HCT116 (cell line): ENCODE measurements at regions not wholly inside any gene's neighbourhood (a gene's known extent, or its start where the extent isn't known, plus 50 kb on each side); places are given as distances from the start of the nearest gene placed in this dataset.

Experiments used
- CEBPB ChIP-seq: IDR thresholded peaks from 2 replicates; pipeline ENCODE4 v1.6.1; 2012; ENCODE audit warnings: low read depth
- EZH2 ChIP-seq: fragments of 200-600 bp; sonication (generic); IDR thresholded peaks from 2 replicates; pipeline ENCODE4 v1.6.1; 2017; ENCODE audit warnings: antibody characterized with exemption, mixed run types
- JUND ChIP-seq: IDR thresholded peaks from 2 replicates; pipeline ENCODE4 v1.6.1; 2012
- POLR2A ChIP-seq: IDR thresholded peaks from 2 replicates; pipeline ENCODE4 v1.7.0; 2011; ENCODE audit warnings: borderline replicate concordance; ENCODE audit not compliant: insufficient read depth, insufficient read length; ENCODE audit errors: extremely low read depth
- SIN3A ChIP-seq: IDR thresholded peaks from 2 replicates; pipeline ENCODE4 v1.6.1; 2012; ENCODE audit warnings: low read depth
- ZFX ChIP-seq: fragments of 450-650 bp; IDR thresholded peaks from 2 replicates; pipeline ENCODE4 v1.6.1; 2017
- TF ChIP-seq, protein P1 (sequence below), 3 experiments: fragments of 200-600 bp in 1 of 3; sonication (generic) in 1 of 3; IDR thresholded peaks in 2 of 3; conservative IDR thresholded peaks in 1 of 3; 2 replicates each; pipeline ENCODE4 v1.5.1; 2012 to 2017; ENCODE audit warnings: low read depth in 2 of 3, low read length in 2 of 3, antibody characterized with exemption in 1 of 3, borderline replicate concordance in 1 of 3, control low read depth in 1 of 3, mild to moderate bottlenecking in 1 of 3, mixed read lengths in 1 of 3, mixed run types in 1 of 3, moderate library complexity in 1 of 3; ENCODE audit not compliant: insufficient read depth in 1 of 3

GRCh38 chr13:40341501-40341900, 324.9 kb downstream of the FOXO1 start:
- TF ChIP-seq JUND (no peak), EZH2 (no peak), SIN3A (no peak), POLR2A (no peak), CEBPB (no peak), ZFX (no peak)
- TF ChIP-seq, protein P1, sequence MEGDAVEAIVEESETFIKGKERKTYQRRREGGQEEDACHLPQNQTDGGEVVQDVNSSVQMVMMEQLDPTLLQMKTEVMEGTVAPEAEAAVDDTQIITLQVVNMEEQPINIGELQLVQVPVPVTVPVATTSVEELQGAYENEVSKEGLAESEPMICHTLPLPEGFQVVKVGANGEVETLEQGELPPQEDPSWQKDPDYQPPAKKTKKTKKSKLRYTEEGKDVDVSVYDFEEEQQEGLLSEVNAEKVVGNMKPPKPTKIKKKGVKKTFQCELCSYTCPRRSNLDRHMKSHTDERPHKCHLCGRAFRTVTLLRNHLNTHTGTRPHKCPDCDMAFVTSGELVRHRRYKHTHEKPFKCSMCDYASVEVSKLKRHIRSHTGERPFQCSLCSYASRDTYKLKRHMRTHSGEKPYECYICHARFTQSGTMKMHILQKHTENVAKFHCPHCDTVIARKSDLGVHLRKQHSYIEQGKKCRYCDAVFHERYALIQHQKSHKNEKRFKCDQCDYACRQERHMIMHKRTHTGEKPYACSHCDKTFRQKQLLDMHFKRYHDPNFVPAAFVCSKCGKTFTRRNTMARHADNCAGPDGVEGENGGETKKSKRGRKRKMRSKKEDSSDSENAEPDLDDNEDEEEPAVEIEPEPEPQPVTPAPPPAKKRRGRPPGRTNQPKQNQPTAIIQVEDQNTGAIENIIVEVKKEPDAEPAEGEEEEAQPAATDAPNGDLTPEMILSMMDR (IDR thresholded peaks at IDR 0.05 in 2 of 3, conservative IDR thresholded peaks at IDR 0.05 in 1 of 3; ENCODE audit: borderline replicate concordance in 1 of 3, insufficient read depth in 1 of 3, low read depth in 2 of 3, low read length in 2 of 3): no peak
